K562 (cell line): ENCODE measurements at regions not wholly inside any gene's neighbourhood (a gene's known extent, or its start where the extent isn't known, plus 50 kb on each side); places are given as distances from the start of the nearest gene placed in this dataset.

ENCODE experiments used
- ATAC-seq: fragments of 200-7000 bp; cut with Tn5 transposase; 3 replicates; pipeline ENCODE4 v1.9.1; 2020; ENCODE audit warnings: moderate library complexity
- BruUV-seq: library from RNA; stranded (reverse); fragments of 400-500 nt; replicated peaks from 2 replicates; lab custom pipeline; 2021; lab: Mats Ljungman, UMichigan
- CTCF ChIA-PET: fragments of 300-600 bp; formaldehyde crosslinking; extraction: SDS; loops from one replicate; lab custom pipeline; 2021; ENCODE audit warnings: low intra/inter-chr PET ratio; lab: Yijun Ruan, JAX
- POLR2A ChIA-PET: fragments of 300-600, 350-650 bp; sonication (Branson Sonifier 250); formaldehyde crosslinking; extraction: SDS; loops from one replicate; lab custom pipeline; 2021; ENCODE audit warnings: antibody characterized with exemption, inconsistent platforms; lab: Yijun Ruan, JAX
- DNase-seq, 4 experiments: peaks; one replicate each; pipeline versions ENCODE4 v3.0.0 to v3.0.0-alpha.2; 2011 to 2018; ENCODE audit warnings: low spot score in 3 of 4, mixed read lengths in 3 of 4; ENCODE audit errors: extremely low read depth in 1 of 4
- FAIRE-seq: peaks from 2 replicates; lab custom pipeline; 2011; peaks lifted over from hg19 to GRCh38; lab: Jason Lieb, UNC
- H2AFZ ChIP-seq: 2 replicates; pipeline ENCODE4 v1.6.0; 2011; ENCODE audit warnings: low read depth, low read length, control low read depth, inconsistent platforms
- H3K27ac ChIP-seq: fragments of 200-600 bp; 3 replicates; pipeline ENCODE4 v1.8.0; 2011; ENCODE audit warnings: low read depth, mild to moderate bottlenecking, control low read depth, inconsistent platforms, low read length, moderate library complexity, mixed read lengths; ENCODE audit errors: extremely low read depth
- H3K27me3 ChIP-seq, 2 experiments: fragments of 300-600 bp in 1 of 2; 2 replicates in 1 of 2; 3 replicates in 1 of 2; pipeline versions ENCODE4 v1.6.0 to v1.8.0; 2011; ENCODE audit warnings: inconsistent platforms in 2 of 2, low read length in 2 of 2, mild to moderate bottlenecking in 1 of 2, mixed read lengths in 1 of 2, moderate library complexity in 1 of 2; ENCODE audit not compliant: control insufficient read depth in 2 of 2, insufficient read depth in 2 of 2
- H3K36me3 ChIP-seq: fragments of 300-600 bp; 3 replicates; pipeline ENCODE4 v1.8.0; 2011; ENCODE audit warnings: mild to moderate bottlenecking, low read length, inconsistent platforms; ENCODE audit not compliant: control insufficient read depth, insufficient read depth
- H3K4me1 ChIP-seq, 2 experiments: fragments of 200-600 bp in 1 of 2; replicated peaks in 1 of 2; 2 replicates in 1 of 2; 3 replicates in 1 of 2; pipeline versions ENCODE4 v1.5.1 to v1.8.0; 2011; ENCODE audit warnings: inconsistent platforms in 2 of 2, low read length in 2 of 2, mild to moderate bottlenecking in 1 of 2, mixed read lengths in 1 of 2, moderate library complexity in 1 of 2; ENCODE audit not compliant: control insufficient read depth in 2 of 2, insufficient read depth in 2 of 2
- H3K4me2 ChIP-seq: 2 replicates; pipeline ENCODE4 v1.6.1; 2011; ENCODE audit warnings: low read length, control low read depth, inconsistent platforms, mixed read lengths; ENCODE audit not compliant: insufficient read depth
- H3K4me3 ChIP-seq: fragments of 200-600 bp; sonication (generic), shearing (Covaris generic); 2 replicates; pipeline ENCODE4 v1.5.1; 2016; ENCODE audit warnings: control low read depth, inconsistent platforms
- H3K79me2 ChIP-seq: fragments of 200-600 bp; 3 replicates; pipeline ENCODE4 v1.8.0; 2011; ENCODE audit warnings: low read length, inconsistent platforms; ENCODE audit not compliant: control insufficient read depth, insufficient read depth
- H3K9ac ChIP-seq, 2 experiments: 2 replicates each; pipeline versions ENCODE4 v1.6.0 to v1.6.1; 2011; ENCODE audit warnings: low read depth in 2 of 2, low read length in 2 of 2, control low read depth in 1 of 2, inconsistent platforms in 1 of 2, mild to moderate bottlenecking in 1 of 2, mixed read lengths in 1 of 2; ENCODE audit not compliant: insufficient read depth in 1 of 2
- H3K9me1 ChIP-seq: one replicate; pipeline ENCODE4 v1.6.0; 2011; ENCODE audit warnings: inconsistent platforms, mild to moderate bottlenecking, low read length, moderate library complexity; ENCODE audit not compliant: control insufficient read depth, insufficient read depth
- H3K9me3 ChIP-seq: replicated peaks from 2 replicates; pipeline ENCODE4 v1.5.1; 2011; ENCODE audit warnings: low read depth, low read length, inconsistent platforms; ENCODE audit not compliant: control insufficient read depth, insufficient read depth
- H4K20me1 ChIP-seq: replicated peaks from 2 replicates; pipeline ENCODE4 v1.6.1; 2011; ENCODE audit warnings: low read length, inconsistent platforms, mixed read lengths; ENCODE audit not compliant: control insufficient read depth, insufficient read depth
- ADNP ChIP-seq: fragments of 200-800 bp; sonication (Bioruptor generic); IDR thresholded peaks from 2 replicates; pipeline ENCODE4 v1.6.1; 2016; ENCODE audit warnings: missing genetic modification characterization, missing compliant biosample characterization
- CHD7 ChIP-seq: fragments of 200-600 bp; sonication (generic); IDR thresholded peaks from one replicate; pipeline ENCODE4 v1.6.1; 2012; ENCODE audit warnings: mild to moderate bottlenecking, low read depth, low read length, inconsistent platforms
- PHF21A ChIP-seq: fragments of 450-650 bp; IDR thresholded peaks from 2 replicates; pipeline ENCODE4 v1.6.1; 2017; ENCODE audit warnings: low read depth, borderline replicate concordance
- POLR2B ChIP-seq: fragments of 450-650 bp; IDR thresholded peaks from 2 replicates; pipeline ENCODE4 v1.6.1; 2018; ENCODE audit warnings: low read depth; ENCODE audit not compliant: partially characterized antibody
- RBM15 ChIP-seq: fragments of 200-400 bp; formaldehyde crosslinking; IDR thresholded peaks from 2 replicates; pipeline ENCODE4 v1.6.1; 2018; ENCODE audit warnings: mild to moderate bottlenecking, low read length, moderate library complexity; ENCODE audit not compliant: insufficient read depth
- TARDBP ChIP-seq: fragments of 450-650 bp; IDR thresholded peaks from 2 replicates; pipeline ENCODE4 v1.6.1; 2016
- ZNF717 ChIP-seq: fragments of 250-450 bp; sonication (Bioruptor Pico); IDR thresholded peaks from 2 replicates; pipeline ENCODE4 v1.5.0; 2021
- WGBS: fragments of 100-300 bp; shearing (Covaris generic); methylation state at CpG from one replicate; pipeline ENCODE4 v1.1.6; 2016; ENCODE audit warnings: low coverage, mixed read lengths; ENCODE audit not compliant: insufficient coverage; ENCODE audit errors: missing lambda C conversion rate; 5-methylcytosine and 5-hydroxymethylcytosine counted together
- in situ Hi-C: fragments of 300-500 bp; cut with MboI; formaldehyde crosslinking; loops from 4 replicates; pipeline ENCODE4 v1.15.0; 2018; ENCODE audit warnings: inconsistent platforms, mixed read lengths
- intact Hi-C: fragments of 100-400 bp; cut with micrococcal nuclease; formaldehyde crosslinking; loops from 2 replicates; pipeline ENCODE4 v1.14.2; 2022

GRCh38 chr2:18297534-18298058 is 262.9 kb downstream of the RDH14 start:
- Histone ChIP-seq H3K9ac (no peak overlapping the region), H3K36me3 (no peaks in the 10 kb centered on the region), H3K9me1 (no peaks in the 10 kb centered on the region), H3K4me1 (no peaks in the 10 kb centered on the region), H3K79me2 (no peaks in the 10 kb centered on the region), H3K9me3 (0 out of 2 replicates have a peak, but pooled peaks cover 2% of the 10 kb centered on the region), H3K4me3 (no peak overlapping the region), H2AFZ (no peak overlapping the region), H3K27ac (no peak overlapping the region), H4K20me1 (no peaks in the 10 kb centered on the region), H3K4me2 (no peak overlapping the region), H3K27me3 (no peaks in the 10 kb centered on the region)
- ATAC-seq (no peak), FAIRE-seq (no peak), DNase-seq (no peak)
- POLR2A ChIA-PET = no interaction called here
- BruUV-seq = no TSS peak
- in situ Hi-C loops = no loop called here
- CTCF ChIA-PET = no interaction called here
- no peak for TF ChIP-seq POLR2B
- no peak for TF ChIP-seq CHD7
- TF ChIP-seq ADNP (tag) = no peak
- TF ChIP-seq PHF21A = no peak
- TF ChIP-seq RBM15 = no peak
- no peak for TF ChIP-seq ZNF717
- no peak for TF ChIP-seq TARDBP
- WGBS = 3% methylated on average over 6 of the region's 6 CpGs
- intact Hi-C loops = no loop called here
